ENCODE measurements at regions not wholly inside any gene's neighbourhood (a gene's known extent, or its start where the extent isn't known, plus 50 kb on each side); places are given as distances from the start of the nearest gene placed in this dataset.

DNA sequence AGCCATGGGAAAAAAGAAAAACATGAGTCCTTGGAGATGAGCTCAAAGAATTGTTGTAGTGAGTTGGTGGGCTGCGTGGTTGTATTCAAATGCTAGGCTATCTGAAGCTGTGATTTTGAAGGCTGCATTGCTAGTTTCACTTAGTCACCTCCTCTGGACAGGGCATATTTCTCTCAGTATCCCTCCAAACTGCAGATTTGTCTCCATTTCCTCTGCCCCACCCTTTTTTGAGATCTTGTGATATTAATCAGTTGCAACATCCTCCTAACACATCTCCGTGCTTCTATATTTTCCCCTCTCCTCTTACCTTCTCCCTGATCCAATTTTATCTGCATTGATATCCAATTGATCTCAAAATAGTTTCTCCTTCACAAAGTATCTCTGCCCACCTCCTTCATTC is 1048.0 kb upstream of the WWC1 start:
- DNase-seq = no peak

DNA sequence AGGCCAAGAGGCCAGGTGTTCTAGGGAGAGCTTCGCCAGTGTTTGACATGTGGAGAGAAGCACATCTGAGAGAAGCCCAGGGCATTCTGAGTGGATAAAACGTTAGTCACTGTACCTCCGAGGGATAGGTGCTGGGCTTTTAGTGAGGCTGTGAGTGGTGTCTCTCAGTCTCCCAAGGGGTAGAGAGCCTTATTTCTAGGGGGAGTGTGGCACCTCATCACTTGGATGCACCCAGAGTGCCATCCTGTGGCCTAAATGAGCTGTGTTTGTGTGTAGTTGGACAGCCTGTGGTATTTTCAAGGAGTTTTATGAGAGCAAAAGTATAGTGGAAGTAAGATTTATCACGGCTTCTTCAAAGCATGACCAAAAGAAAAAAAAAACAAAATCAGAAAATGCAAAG is 1046.9 kb upstream of the WWC1 start:
- DNase-seq = no peak

DNA sequence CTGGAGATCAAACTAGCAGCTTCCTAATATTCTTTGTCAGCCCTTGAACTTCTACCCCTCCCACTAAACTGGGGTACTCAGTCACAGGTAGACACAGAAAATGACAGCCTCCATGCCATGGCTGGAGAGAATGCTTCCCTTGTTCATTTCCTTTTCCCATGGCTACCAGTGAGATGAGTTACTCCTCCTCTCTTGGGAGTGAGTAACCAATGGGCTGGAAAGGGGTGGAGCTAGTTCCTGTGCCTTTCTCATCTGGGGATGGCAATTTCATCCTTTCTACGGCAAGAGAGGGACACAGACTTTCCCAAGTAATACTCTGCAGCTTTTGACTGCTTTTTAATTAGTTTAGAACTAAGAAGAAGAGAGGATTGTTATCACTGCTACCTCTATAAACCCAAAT is 1045.6 kb upstream of the WWC1 start:
- no peak for DNase-seq

DNA sequence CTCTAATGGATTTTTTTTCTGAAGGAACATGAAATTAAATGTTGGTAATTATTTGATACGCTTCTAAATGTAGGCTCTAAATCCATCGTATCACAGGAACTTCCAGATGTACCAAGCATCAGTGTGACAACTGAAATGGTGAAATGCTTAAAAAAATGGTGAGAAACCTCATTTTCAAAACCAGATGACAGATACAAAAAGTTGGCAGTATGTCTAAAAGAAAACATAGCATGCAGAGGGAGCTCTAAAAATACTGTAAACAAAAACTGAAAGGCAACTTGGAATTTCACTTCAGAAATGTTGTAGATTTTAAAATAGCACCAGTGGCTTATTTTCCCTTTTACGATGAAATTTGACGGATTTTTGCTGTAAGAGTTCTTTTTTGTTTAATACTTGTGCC is 1043.6 kb upstream of the WWC1 start:
- no peak for DNase-seq

DNA sequence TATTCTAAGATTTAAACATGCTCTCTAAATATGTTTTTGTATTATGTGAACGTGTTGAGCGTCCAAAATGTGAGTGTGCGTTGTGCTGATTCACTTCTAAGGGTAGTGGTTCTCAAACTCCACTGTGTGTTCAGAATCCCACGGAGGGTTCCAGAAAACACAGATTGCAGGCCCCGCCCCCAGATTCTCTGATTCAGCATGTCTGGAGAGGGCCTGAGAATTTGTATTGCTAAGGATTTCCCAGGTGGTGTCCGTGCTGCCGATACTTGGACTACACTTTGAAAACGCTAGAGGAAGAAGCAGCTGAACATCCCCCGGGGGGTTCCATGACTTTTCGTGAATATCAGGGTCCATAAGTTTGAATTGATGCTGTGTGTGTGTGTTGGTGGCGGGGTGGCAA is 1043.2 kb upstream of the WWC1 start:
- no peak for DNase-seq

DNA sequence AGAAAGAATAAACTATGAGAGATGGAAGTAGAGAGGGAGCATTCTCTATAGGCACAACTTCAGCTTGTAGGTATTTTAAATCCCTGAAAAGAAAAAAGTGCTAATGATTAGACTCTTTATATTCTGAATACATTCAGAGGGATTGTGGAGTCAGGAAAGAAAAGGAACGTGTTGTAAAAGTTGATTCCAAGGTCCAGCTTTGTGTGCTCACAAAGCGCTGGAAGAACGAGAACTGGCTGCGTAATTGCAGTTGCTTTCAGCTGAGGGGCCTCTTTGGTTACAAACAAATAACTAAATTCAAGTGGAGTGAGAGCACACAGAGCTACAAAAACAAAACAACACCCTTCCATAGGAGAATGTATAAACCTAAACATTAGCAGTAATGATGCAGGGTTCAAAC is 1040.4 kb upstream of the WWC1 start:
- DNase-seq = no peak

DNA sequence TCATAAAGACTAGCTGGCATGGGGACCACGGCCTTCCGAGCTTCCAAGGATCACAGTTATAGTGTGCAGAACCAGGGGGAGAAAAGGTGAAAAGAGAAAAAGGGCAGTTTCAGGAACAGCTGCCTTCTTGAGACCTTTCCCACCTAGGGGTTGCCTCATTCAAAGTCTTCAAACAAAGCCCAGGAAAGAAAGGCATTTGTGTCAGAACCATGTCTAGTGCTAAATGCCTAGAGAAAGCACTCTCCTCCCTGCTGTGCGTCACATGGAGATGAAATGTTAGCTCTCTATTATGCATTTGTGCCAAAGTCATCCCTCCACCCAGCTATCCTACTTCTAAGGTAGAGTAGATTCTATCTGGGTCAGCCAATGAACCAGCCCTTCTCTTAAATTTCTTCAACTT is 1037.3 kb upstream of the WWC1 start:
- no peak for DNase-seq

DNA sequence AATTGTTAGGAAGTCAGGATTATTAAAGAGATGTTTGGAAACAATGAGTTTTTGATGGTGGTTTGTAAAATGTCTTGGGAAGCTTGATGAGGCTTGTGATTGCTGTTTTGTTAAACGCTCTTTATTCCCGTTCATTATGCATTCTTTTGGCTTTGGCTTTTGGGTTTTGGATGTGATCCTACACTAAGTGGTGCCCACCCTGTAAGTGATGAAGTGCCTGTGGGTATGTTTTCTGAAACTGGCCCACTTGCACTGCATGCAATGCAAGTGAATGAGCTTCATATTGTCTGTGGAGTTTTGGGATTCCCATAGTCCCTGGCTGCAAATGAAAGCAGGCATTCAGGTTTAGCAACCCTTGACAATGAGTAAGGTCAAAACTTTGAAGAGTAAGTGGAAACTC is 1035.5 kb upstream of the WWC1 start:
- no peak for DNase-seq

DNA sequence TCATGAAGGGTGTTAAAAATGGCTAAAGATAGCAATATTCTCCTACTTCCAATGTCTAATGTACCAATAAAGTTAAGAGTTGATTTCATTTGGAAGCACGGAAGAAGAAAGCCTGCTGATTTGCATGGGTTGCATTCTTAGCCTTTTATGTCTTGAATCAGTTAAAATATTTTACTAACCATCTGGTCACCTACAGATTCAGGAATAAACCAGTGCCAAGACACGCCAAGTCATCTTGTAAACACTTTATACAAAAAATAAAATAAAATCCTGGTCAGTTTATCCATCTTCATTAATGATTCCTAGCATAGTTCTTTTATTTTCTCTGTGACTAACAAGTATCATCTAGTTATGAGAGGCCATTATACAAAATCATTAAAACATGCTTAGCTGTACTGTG is 1031.6 kb upstream of the WWC1 start:
- DNase-seq = no peak

DNA sequence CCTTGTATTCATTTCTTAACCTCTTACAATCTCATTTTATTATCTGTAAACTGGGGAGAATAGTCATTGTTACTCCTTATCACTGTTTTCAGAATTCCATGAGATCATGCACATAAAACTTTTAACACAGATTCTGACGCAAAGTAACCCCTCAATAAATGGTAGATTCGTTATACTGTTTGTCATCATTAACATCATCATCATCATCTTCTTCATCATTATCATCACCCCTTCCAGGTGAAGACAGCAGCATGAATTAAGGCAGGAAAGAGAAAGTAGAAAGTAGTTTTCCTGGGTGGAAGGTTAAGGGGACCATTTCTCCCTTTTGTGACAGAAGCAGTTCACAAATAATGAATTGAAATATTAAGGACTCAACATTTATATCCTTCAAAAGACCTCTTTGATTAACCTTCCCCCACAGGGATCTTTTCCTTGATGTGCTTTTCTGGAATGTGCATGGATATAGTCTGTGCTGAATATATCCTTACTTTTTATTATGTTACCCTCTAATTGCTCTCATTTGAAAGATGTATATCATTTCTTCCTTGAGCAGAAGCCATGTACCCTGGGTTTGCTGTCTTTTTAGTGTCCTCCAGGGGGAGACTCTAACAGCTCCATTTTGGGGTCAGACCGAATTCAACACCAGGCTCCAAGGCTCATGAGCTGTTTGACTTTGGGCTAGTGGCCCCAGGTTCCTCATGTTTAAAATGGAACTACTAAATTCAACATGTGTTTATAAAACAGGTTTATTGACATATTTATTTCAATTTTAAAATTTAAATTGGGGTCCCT is 1029.9 kb upstream of the WWC1 start:
- no peak for DNase-seq

DNA sequence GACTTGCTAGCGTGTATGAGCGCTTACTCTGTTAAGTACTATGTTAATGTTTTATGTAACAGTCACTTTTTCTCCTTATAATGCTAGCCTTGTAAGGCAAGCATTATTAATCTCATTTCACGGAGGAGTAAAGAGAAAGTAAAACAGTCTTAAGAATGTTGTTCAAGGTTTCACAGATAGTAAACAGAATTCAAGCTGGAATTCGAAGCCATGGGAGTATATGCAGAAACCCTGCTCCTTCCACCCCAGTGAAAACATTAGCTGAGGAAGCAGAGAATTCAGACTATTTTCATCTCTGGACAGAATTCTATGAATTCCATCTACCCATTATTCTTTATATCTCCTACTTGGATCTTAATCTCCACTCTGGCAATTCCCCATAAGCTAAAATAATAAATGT is 1028.3 kb upstream of the WWC1 start:
- no peak for DNase-seq

DNA sequence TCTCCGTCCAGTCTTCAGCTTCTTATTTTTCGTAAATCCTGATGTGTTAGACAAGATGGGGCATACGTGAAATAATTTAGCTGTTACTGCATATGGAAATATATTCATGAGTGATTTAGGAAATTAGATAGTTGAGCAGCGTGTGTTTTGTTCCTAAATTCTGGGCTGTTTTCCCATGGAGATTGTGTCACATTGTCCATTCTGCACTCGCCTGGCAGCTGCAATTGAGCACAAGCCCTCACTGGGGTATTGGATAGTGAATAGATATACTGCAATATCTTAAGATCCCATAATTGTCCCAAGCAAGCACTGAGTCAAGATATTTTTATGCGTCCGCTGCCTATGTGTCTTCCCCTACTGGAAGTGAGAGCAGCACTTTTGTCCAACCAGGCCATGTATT is 1027.1 kb upstream of the WWC1 start:
- DNase-seq = no peak

DNA sequence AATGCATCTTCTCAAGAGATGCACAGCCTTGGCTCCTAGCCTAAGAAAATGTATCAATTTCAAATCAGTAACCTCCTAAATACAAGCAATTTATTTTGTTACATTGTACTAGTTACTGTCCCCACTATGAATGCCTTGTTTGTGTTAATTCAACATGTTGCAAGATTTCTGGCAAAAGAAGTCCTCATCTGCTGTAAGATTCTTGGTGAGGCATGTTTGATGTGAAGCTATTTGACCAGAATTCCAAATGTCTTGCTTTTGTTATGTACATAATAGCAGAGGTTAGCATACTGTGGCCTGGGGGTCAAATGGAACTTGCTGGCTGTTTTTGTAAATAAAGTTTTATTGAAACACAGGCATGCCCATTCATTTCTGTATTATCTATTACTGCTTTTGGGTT is 1023.1 kb upstream of the WWC1 start:
- DNase-seq = no peak

DNA sequence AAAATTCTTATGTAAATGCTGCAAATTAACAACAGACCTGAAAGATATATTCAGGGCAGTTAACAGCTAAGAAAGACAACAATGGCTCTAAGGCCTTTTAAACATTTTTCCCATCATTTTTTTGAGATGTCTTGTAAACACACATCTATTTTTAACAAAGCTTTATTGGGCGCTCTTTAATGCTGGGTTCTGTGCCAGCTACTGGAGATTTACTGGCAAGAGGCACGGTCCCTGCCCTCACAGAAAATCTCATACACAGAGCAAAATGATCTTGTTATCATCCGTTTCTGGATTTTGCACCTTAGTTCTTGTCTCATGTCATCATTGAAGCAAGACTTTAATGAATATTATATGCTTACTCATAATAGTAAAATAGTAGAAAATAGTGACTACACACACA is 1022.3 kb upstream of the WWC1 start:
- no peak for DNase-seq

DNA sequence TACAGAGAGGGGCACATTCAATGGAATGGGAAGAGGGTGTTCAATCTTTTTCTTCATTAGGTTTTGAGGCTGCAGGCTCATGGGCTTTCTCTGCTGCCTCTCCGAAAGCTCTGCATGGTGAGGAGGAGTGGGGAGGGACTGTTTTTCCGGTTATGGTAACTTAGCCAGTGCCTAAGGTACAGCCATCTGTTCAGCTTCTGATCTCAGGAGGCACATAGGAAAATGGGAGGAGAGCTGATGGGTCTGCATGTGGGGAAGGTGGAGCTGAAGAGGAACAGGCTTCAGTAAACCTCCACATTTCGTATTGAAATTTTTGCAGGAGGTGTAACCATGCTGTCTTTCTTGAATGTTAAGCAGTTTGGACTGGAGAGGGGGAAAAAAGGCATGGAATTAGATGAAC is 1020.4 kb upstream of the WWC1 start:
- no peak for DNase-seq

DNA sequence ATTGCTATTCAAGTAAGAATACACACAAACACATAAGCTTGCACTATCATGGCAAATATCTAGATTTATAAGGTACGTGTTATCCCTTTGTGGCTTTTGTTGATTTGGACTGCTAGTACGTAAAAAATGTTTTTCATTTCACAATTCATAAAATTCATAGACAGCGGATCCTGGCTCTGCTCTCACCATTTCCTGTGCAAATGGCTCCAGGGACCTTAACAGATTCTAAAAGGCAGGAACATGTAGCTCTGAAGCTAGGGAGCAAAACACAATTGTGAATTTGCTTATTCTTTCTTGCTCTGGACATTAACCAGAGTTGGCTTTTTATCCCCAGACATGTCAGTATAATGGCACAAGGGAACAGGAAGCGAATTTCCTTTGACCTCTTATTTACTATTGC is 1019.9 kb upstream of the WWC1 start:
- DNase-seq = no peak

DNA sequence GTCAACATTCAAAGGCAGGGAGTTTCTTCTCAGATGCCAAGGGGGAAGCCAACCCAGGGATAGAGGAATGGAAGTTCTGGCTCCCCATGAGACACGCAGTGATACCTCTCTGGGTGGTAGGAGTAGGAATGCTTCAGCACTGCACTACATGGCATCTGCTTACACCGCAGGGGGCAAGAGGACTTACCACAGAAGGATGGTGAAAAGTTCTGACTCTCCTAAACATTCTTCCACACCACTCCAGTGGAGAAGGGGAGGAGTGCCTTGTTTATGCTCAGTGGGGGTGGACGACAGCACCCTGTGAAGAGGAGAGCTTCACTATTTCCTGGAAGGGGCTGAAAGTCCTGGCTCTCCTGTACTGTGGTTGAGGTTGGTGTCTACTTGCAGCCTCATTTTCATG is 1011.3 kb upstream of the WWC1 start:
- DNase-seq = no peak

DNA sequence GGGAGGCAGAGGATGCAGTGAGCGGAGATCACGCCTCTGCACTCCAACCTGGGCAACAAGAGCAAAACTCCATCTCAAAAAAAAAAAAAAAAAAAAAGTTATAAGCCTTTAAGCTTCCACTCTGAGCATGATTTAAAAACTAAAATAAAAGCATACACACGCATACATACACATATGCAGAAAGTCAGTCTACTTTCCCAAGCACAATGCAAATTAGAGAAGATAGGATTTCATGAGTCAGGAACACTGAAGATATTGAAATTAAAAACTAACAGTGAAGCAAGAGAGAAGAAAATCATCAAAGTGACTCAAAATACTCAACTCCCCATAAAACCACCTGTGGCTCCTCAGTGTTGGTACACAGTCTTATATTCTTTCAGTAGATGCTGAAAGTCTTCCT is 1009.5 kb upstream of the WWC1 start:
- DNase-seq = no peak

DNA sequence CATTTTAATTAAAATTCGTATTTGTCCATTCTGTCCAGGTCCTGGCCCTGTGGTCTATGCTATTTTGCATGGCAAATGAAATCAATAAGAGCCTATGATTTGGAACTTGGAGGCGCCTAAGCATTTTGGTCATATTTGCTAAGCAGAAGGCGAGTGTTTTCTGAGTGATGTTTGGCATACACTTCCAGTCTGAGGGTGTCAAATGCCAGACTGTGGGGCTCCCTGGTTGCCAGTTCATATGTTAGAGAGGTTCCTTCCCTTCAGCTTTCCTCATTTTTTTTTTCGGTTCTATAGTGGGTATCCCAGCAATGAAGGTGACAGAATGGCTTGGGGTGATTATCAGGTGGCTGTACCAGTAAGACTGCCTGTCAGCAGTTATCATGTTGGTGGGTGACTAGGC is 1007.8 kb upstream of the WWC1 start:
- no peak for DNase-seq

DNA sequence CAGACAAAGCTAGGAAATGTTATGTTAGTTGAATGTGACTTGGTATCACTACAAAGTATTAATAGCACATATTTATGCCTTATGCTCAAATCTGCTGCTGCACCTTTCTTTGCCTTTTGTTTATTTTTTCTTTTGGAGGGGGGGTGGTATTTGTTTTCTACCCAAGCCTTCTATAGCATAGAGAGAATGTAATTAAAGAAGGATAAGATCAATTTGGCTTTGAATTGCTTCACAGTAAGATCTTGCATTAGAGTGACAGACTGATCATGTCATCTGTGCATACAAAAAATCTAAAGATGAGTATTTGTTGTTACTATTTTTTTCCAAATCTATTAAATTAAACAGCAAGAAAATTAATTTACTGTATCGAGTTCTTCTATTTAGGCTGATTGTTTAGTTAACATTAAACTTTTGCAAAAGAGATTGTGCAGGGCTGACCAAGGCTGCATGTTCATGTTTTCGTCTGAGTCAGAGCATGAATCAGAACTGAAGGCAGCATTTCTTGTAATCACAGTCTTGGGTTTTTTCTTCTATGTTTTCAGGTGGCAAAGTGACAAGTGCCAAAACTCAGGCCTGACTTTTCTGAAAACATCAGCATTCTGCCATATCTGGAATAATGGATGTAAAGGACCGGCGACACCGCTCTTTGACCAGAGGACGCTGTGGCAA is 1007.1 kb upstream of the WWC1 start:
- DNase-seq = no peak

DNA sequence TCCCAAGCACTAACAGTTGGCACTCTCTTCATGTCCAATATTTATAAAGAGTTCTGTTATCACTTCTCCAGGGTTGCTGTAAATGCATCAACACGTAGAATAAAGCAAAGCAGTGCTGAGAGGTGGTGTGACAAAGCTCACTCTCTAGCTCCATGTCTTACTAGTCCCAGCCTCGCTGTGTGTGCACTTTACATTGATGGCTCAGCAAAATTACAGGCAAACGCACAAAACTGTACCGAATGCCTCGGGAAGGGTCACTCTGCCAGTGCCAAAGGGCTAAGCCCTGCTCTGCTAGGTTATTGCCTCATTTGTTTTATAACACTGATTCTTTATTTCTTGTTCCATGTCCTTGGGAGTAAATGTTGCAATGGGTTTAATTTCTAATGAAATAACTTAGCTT is 1005.9 kb upstream of the WWC1 start:
- DNase-seq = no peak

DNA sequence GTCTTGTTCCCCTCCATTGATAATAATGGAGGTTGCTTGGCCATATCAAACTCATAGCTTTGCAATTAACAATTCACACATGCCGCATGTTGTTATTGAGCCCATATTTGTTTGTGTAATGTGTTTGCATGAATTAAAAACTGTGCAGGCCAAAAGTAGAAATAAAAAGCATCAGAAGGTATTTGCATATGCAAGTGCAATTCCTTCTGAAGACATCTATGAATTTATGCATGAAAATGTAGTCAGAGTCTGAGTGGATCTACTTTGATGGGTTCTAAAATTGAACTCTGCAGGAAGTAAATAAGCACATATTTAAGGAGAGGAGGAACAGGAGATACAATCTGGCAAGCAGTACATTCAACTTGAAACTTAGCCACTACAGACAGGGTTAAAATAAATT is 1004.6 kb upstream of the WWC1 start:
- no peak for DNase-seq

DNA sequence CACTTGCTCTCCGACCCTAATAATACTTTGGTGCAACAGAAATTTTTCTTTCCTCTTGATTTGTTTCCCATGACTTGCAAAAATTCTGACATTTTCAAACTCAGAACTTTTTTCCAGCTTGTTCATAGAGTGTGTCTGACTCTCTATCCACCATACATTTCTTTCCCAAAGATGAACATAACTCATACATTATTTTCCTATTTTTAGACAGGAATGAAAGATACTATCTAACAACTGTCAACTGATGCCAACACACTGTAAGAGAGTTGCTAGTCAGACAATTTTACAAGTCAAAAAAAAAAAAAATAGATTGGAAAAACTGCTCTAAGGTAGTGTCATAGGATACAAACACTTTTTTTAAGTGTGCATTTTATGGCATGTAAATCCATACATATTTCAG is 1001.0 kb upstream of the WWC1 start:
- DNase-seq = no peak

DNA sequence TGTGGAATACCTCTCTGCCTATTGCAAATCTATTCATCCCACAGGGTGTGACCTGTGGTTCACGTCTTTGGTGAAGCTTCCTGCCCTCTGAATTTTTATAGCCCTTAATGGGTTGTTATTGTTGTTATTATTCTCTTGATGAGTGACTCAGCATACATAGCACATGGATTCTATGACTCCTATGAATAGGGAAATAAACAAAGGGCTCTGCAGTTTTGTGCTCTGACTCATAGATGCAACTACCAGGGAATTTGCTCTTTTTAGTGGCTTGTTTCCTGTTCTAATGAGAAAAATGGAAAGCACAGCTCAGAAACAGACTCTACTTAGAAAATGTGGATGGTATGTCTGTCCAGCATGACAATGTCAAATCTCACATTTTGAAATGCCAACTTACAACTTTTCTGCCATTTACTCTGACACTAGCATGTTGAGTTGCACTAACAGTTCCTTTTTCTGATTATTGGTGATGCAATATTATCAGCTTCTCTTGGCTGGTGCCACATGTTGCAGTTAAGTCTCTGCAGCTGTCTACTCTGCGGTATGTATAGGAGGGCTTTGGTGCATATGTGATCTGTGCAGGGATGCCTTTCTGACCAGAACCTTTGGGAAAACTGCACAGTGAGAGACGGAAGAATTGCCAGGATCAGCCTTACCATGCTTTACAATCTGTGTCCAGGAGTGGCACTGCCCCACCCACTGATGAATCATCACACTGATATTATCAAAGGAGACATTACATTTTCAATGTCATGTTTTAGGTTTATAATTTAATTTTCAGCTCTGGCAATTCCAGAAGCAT is 996.4 kb upstream of the WWC1 start:
- no peak for DNase-seq

Measured in CD4-positive, alpha-beta T cell treated with Interleukin-17A for 1 hour (primary cell).